ENCODE measurements at regions not wholly inside any gene's neighbourhood (a gene's known extent, or its start where the extent isn't known, plus 50 kb on each side); places are given as distances from the start of the nearest gene placed in this dataset.

DNA sequence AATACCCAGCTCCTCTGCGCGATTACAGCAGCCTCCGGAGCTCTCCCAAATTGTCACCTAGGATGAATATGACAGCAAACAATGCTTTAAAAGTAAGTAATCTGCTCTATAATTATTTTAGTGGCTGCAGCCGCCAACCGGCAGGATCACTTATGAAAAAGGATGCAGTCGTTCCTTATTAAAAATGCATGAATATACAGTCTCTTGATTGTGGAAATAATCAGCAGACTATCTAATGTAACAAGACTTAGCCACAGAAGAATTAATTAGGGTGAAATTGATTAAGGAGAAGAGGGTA is 50.6 kb upstream of the CALM2 start:
- DNase-seq (no peak), ATAC-seq (no peak)
- H3K4me1 ChIP-seq: peaks cover 4 to 6% of the 10 kb centered on the region in 2 donors
- no peak for TF ChIP-seq CTCF (IDR thresholded peaks at IDR 0.05)
- intact Hi-C loops (cut with DNase I): no loop called here
- H3K36me3 ChIP-seq: no peaks in the 10 kb centered on the region
- H3K27ac ChIP-seq: no peak overlapping the region
- H3K27me3 ChIP-seq: no peaks in the 10 kb centered on the region
- no peak overlapping the region for H3K4me3 ChIP-seq
- H3K9me3 ChIP-seq: no peaks in the 10 kb centered on the region

GRCh38 chr2:47226132-47226922 is 50.0 kb upstream of the CALM2 start:
- no peak for TF ChIP-seq CTCF (IDR thresholded peaks at IDR 0.05)
- H3K9me3 ChIP-seq: no peaks in the 10 kb centered on the region
- no peak overlapping the region for H3K27ac ChIP-seq
- ATAC-seq (peak; percentile 49), DNase-seq (no peak)
- H3K36me3 ChIP-seq: no peaks in the 10 kb centered on the region
- peaks cover 4 to 6% of the 10 kb centered on the region in 2 donors for H3K4me1 ChIP-seq
- H3K4me3 ChIP-seq: no peak overlapping the region
- H3K27me3 ChIP-seq: no peaks in the 10 kb centered on the region
- intact Hi-C loops (cut with DNase I): no loop called here
